Myocyte (in vitro differentiated cells): ENCODE measurements at regions not wholly inside any gene's neighbourhood (a gene's known extent, or its start where the extent isn't known, plus 50 kb on each side); places are given as distances from the start of the nearest gene placed in this dataset.
"Not testable (repeated sequence)": the region's sequence is repeated elsewhere in the genome, so short reads cannot be mapped to it uniquely, and the experiment has no call there.

Experiments used
- DNase-seq: peaks from one replicate; pipeline ENCODE4 v3.0.0-alpha.2; 2012; ENCODE audit warnings: low read depth

GRCh38 chr2:36302911-36303310, 52.7 kb upstream of the CRIM1 start:
- DNase-seq, result no peak

GRCh38 chr2:36301843-36302242, 53.7 kb upstream of the CRIM1 start:
- no peak for DNase-seq

GRCh38 chr2:36300697-36301096, 54.9 kb upstream of the CRIM1 start:
- no peak for DNase-seq

GRCh38 chr2:36296798-36297197, 58.8 kb upstream of the CRIM1 start:
- no peak for DNase-seq

- DNase-seq, result peak; percentile 2
These were observed 61.3 kb upstream of the CRIM1 start for GRCh38 chr2:36294316-36294721.

- no peak for DNase-seq
These were observed 65.2 kb upstream of the CRIM1 start for GRCh38 chr2:36290306-36290856.

GRCh38 chr2:36289731-36290130, 65.8 kb upstream of the CRIM1 start:
- DNase-seq, result no peak

- no peak for DNase-seq
These were observed 68.0 kb upstream of the CRIM1 start for GRCh38 chr2:36287363-36288275.

GRCh38 chr2:36279506-36279905, 76.1 kb upstream of the CRIM1 start:
- not testable (repeated sequence) for DNase-seq

GRCh38 chr2:36277881-36278523, 77.6 kb upstream of the CRIM1 start:
- DNase-seq, result no peak

GRCh38 chr2:36277146-36277808, 78.3 kb upstream of the CRIM1 start:
- peak; percentile 11 for DNase-seq

- DNase-seq, result no peak
These were observed 84.3 kb upstream of the CRIM1 start for GRCh38 chr2:36271266-36271665.

GRCh38 chr2:36270758-36271157, 84.8 kb upstream of the CRIM1 start:
- no peak for DNase-seq

- DNase-seq, result no peak
These were observed 88.4 kb upstream of the CRIM1 start for GRCh38 chr2:36267194-36267593.

- DNase-seq, result no peak
These were observed 88.9 kb upstream of the CRIM1 start for GRCh38 chr2:36266536-36267121.

- no peak for DNase-seq
These were observed 93.0 kb upstream of the CRIM1 start for GRCh38 chr2:36262581-36262980.

GRCh38 chr2:36255863-36256262, 99.7 kb upstream of the CRIM1 start:
- no peak for DNase-seq

GRCh38 chr2:36253086-36253485, 102.5 kb upstream of the CRIM1 start:
- no peak for DNase-seq

GRCh38 chr2:36246320-36246990, 109.1 kb upstream of the CRIM1 start:
- DNase-seq, result peak; percentile 6

GRCh38 chr2:36245651-36246050, 109.9 kb upstream of the CRIM1 start:
- no peak for DNase-seq

- no peak for DNase-seq
These were observed 117.5 kb upstream of the CRIM1 start for GRCh38 chr2:36238106-36238505.
